ENCODE measurements at regions not wholly inside any gene's neighbourhood (a gene's known extent, or its start where the extent isn't known, plus 50 kb on each side); places are given as distances from the start of the nearest gene placed in this dataset.

- H3K4me3 ChIP-seq (replicated peaks; ENCODE audit: low read depth, low read length): no peak overlapping the region
- no peak for DNase-seq (ENCODE audit: low read depth)
- no peak for TF ChIP-seq CTCF (IDR thresholded peaks at IDR 0.05; ENCODE audit: low read length, missing control alignments)
These were observed 286.0 kb downstream of the TRIB2 start for GRCh38 chr2:13002536-13003331.

- H3K4me3 ChIP-seq (replicated peaks; ENCODE audit: low read depth, low read length): no peak overlapping the region
- peak; percentile 23 for DNase-seq (ENCODE audit: low read depth)
- no peak for TF ChIP-seq CTCF (IDR thresholded peaks at IDR 0.05; ENCODE audit: low read length, missing control alignments)
These were observed 286.8 kb downstream of the TRIB2 start for GRCh38 chr2:13003500-13003899.

GRCh38 chr2:13005048-13005447 is 288.3 kb downstream of the TRIB2 start:
- TF ChIP-seq CTCF (IDR thresholded peaks at IDR 0.05; ENCODE audit: low read length, missing control alignments): no peak
- H3K4me3 ChIP-seq (replicated peaks; ENCODE audit: low read depth, low read length): no peak overlapping the region
- DNase-seq (ENCODE audit: low read depth): no peak

- peak; percentile 85 for DNase-seq (ENCODE audit: low read depth)
- TF ChIP-seq CTCF (IDR thresholded peaks at IDR 0.05; ENCODE audit: low read length, missing control alignments): no peak
- H3K4me3 ChIP-seq (replicated peaks; ENCODE audit: low read depth, low read length): peak overlapping the region; percentile 41
These were observed 289.1 kb downstream of the TRIB2 start for GRCh38 chr2:13005761-13006335.

- DNase-seq (ENCODE audit: low read depth): peak; percentile 56
- peak overlapping the region; percentile 41 for H3K4me3 ChIP-seq (replicated peaks; ENCODE audit: low read depth, low read length)
- no peak for TF ChIP-seq CTCF (IDR thresholded peaks at IDR 0.05; ENCODE audit: low read length, missing control alignments)
These were observed 289.7 kb downstream of the TRIB2 start for GRCh38 chr2:13006426-13006825.

GRCh38 chr2:13006829-13007717 is 290.3 kb downstream of the TRIB2 start:
- DNase-seq (ENCODE audit: low read depth): peak; percentile 86
- peak overlapping the region; percentile 41 for H3K4me3 ChIP-seq (replicated peaks; ENCODE audit: low read depth, low read length)
- TF ChIP-seq CTCF (IDR thresholded peaks at IDR 0.05; ENCODE audit: low read length, missing control alignments): peak; percentile 70
